Subcutaneous abdominal adipose tissue (tissue), 5 donors: ENCODE measurements at regions not wholly inside any gene's neighbourhood (a gene's known extent, or its start where the extent isn't known, plus 50 kb on each side); places are given as distances from the start of the nearest gene placed in this dataset.

Experiments
- H3K27ac ChIP-seq: one replicate; pipeline ENCODE4 v1.7.0; 2013; ENCODE audit warnings: low read depth, mild to moderate bottlenecking, inconsistent platforms, low read length, moderate library complexity
- H3K27me3 ChIP-seq, 5 donors: one replicate each; pipeline ENCODE4 v1.7.0; 2013; ENCODE audit warnings: low read length in 5 of 5, inconsistent platforms in 1 of 5; ENCODE audit not compliant: control insufficient read depth in 5 of 5, insufficient read depth in 4 of 5
- H3K36me3 ChIP-seq, 5 donors: one replicate each; pipeline ENCODE4 v1.7.0; 2013; ENCODE audit warnings: low read length in 5 of 5; ENCODE audit not compliant: control insufficient read depth in 5 of 5, insufficient read depth in 5 of 5
- H3K4me1 ChIP-seq, 5 donors: one replicate each; pipeline ENCODE4 v1.7.0; 2013; ENCODE audit warnings: low read length in 5 of 5, mild to moderate bottlenecking in 3 of 5, moderate library complexity in 1 of 5; ENCODE audit not compliant: control insufficient read depth in 5 of 5, insufficient read depth in 5 of 5
- H3K4me3 ChIP-seq, 5 donors: one replicate each; pipeline ENCODE4 v1.7.0; 2013; ENCODE audit warnings: low read length in 5 of 5, low read depth in 1 of 5
- H3K9ac ChIP-seq, 5 donors: one replicate each; pipeline ENCODE4 v1.7.0; 2013; ENCODE audit warnings: low read length in 5 of 5, mild to moderate bottlenecking in 4 of 5, moderate library complexity in 3 of 5
- H3K9me3 ChIP-seq, 5 donors: one replicate each; pipeline ENCODE4 v1.7.0; 2013; ENCODE audit warnings: low read length in 5 of 5; ENCODE audit not compliant: control insufficient read depth in 5 of 5
- donor health status: healthy.
- donor health status: healthy.
- donor health status: healthy.
- donor health status: healthy.
- donor health status: healthy.

- H3K9me3 ChIP-seq, result no peaks in the 10 kb centered on the region
- no peak overlapping the region for H3K27ac ChIP-seq
- H3K27me3 ChIP-seq, result no peaks in the 10 kb centered on the region
Observed at GRCh38 chr5:111972548-111972947, 215.6 kb upstream of the NREP start.

DNA sequence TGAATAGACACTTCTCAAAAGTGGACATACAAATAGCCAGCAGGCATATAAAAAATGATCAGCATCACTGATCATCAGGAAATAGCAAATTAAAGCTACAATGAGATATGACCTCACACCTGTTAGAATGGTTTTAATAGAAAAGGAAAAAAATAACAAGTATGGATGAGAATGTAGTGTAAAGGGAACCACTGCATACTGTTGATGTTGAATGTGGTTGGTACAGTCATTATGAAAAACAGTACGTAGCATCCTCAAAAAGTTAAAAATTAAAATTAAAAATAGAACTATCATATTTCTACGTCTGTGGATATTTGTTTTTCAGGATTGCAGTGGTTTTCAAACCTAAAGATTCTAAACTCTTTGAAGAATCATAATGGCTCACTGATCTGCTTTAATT, 215.1 kb upstream of the NREP start:
- Histone ChIP-seq H3K9me3 (no peaks in the 10 kb centered on the region), H3K27me3 (no peaks in the 10 kb centered on the region), H3K4me1 (peaks cover 3 to 31% (median 26%) of the 10 kb centered on the region in 5 donors), H3K36me3 (no peaks in the 10 kb centered on the region), H3K9ac (no peak overlapping the region), H3K4me3 (no peak overlapping the region), H3K27ac (no peak overlapping the region)

More at GRCh38 chr5:111972548-111972947, 215.6 kb upstream of the NREP start:
- Histone ChIP-seq H3K9ac (no peak overlapping the region), H3K4me3 (no peak overlapping the region), H3K4me1 (peaks cover 3 to 33% (median 26%) of the 10 kb centered on the region in 5 donors), H3K36me3 (no peaks in the 10 kb centered on the region)

DNA sequence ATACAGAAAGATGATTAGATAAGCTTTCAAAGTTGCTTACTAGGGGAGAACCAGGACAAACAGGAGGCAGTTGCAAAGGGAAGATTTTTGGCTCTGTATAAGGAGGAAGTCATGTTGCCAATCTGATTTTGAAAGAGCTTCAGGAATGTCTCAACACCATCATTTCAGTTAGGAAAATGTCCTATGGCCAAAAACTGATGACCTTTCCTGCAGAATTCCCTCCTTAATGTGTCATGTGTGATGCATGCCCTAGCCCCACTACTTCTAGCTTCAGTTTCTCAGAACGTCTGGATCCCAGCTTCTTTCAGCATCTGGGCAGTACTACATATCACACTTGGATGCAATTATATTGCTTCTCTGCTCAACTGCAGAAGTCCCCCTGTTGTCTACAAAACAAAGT, 211.5 kb upstream of the NREP start:
- Histone ChIP-seq H3K27me3 (no peaks in the 10 kb centered on the region), H3K27ac (no peak overlapping the region), H3K9me3 (no peaks in the 10 kb centered on the region), H3K9ac (no peak overlapping the region), H3K4me3 (no peak overlapping the region), H3K4me1 (peaks cover 0 to 8% (median 7%) of the 10 kb centered on the region in 5 donors), H3K36me3 (no peaks in the 10 kb centered on the region)

DNA sequence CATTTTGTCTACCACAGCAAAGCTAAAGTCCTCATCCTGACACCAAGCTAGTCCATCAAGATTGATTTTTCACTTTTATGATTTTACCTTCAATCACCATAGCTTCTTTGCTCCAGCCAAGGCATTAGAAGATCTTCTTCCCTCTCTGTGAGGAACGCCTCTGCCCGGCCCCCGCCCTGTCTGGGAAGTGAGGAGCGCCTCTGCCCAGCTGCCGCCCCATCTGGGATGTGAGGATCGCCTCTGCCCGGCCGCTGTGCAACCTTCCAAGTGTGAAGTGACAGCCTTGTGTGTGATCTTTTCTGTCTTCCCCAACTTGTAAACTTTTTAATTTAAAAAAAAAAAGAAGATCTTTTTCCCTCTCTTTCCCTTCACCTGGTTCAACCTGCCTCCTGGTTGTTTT, 210.5 kb upstream of the NREP start:
- Histone ChIP-seq H3K36me3 (no peaks in the 10 kb centered on the region), H3K4me1 (peaks cover 0 to 8% (median 7%) of the 10 kb centered on the region in 5 donors), H3K9me3 (peaks cover 0 to 4% (median 0%) of the 10 kb centered on the region in 5 donors), H3K27me3 (no peaks in the 10 kb centered on the region), H3K27ac (no peak overlapping the region), H3K4me3 (no peak overlapping the region), H3K9ac (no peak overlapping the region)

- Histone ChIP-seq H3K27ac (no peak overlapping the region), H3K27me3 (no peaks in the 10 kb centered on the region), H3K9ac (no peak overlapping the region), H3K4me1 (peaks cover 0 to 13% (median 10%) of the 10 kb centered on the region in 5 donors), H3K36me3 (no peaks in the 10 kb centered on the region), H3K4me3 (no peak overlapping the region), H3K9me3 (peaks cover 0 to 4% (median 0%) of the 10 kb centered on the region in 5 donors)
Observed at GRCh38 chr5:111966290-111966689, 209.3 kb upstream of the NREP start.

- Histone ChIP-seq H3K4me3 (no peak overlapping the region), H3K9me3 (peaks cover 0 to 4% (median 0%) of the 10 kb centered on the region in 5 donors), H3K27me3 (no peaks in the 10 kb centered on the region), H3K4me1 (peaks cover 0 to 20% (median 12%) of the 10 kb centered on the region in 5 donors), H3K36me3 (no peaks in the 10 kb centered on the region), H3K9ac (no peak overlapping the region), H3K27ac (no peak overlapping the region)
Observed at GRCh38 chr5:111963555-111963954, 206.6 kb upstream of the NREP start.

DNA sequence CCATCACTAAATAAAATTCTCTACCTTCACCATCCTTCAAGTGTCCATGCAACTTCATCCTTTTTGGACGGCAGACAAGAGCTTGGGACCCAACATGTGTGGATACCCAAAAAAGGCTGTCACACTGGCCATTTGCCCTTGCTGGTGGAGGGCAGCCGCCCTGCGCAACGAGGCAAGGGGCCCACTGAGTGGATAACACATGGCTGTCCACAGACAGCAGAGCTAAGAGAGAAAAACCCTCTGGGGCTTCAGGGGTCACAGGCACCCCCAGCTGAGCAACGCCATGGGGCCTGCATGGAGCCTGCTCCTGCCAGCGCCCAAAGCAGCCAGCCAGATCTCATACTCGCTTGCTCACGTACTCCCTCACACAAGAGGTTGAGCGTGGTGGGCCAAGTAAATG, 205.9 kb upstream of the NREP start:
- Histone ChIP-seq H3K9me3 (peaks cover 0 to 4% (median 0%) of the 10 kb centered on the region in 5 donors), H3K4me3 (no peak overlapping the region), H3K27me3 (no peaks in the 10 kb centered on the region), H3K36me3 (no peaks in the 10 kb centered on the region), H3K4me1 (peaks cover 0 to 16% (median 9%) of the 10 kb centered on the region in 5 donors), H3K27ac (no peak overlapping the region), H3K9ac (no peak overlapping the region)

DNA sequence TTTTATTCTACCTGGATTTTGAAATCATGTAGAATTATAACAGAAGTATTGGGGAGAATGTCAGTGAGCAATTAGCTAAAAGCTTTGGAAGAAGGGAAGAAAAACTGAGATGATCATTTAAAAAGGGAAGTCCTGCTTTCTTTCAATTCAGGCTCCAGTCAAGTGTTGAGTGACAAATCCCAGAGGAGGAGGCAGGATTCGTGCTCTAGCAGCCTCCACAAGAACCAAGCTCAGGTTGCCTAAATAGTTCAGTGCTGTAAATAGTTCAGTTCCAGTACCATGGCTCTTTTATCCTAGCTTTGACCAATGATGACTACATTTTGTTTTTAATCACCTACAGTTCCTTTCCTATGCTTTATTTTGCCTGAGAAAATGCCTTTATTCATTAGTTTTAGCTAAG, 204.9 kb upstream of the NREP start:
- Histone ChIP-seq H3K36me3 (no peaks in the 10 kb centered on the region), H3K9me3 (peaks cover 0 to 4% (median 0%) of the 10 kb centered on the region in 5 donors), H3K4me1 (peaks cover 0 to 16% (median 9%) of the 10 kb centered on the region in 5 donors), H3K27me3 (no peaks in the 10 kb centered on the region), H3K27ac (no peak overlapping the region), H3K4me3 (no peak overlapping the region), H3K9ac (no peak overlapping the region)

GRCh38 chr5:111960476-111961215, 203.7 kb upstream of the NREP start:
- peaks cover 0 to 4% (median 0%) of the 10 kb centered on the region in 5 donors for H3K9me3 ChIP-seq
- H3K27me3 ChIP-seq, result no peaks in the 10 kb centered on the region
- no peak overlapping the region for H3K9ac ChIP-seq
- no peaks in the 10 kb centered on the region for H3K36me3 ChIP-seq
- no peak overlapping the region for H3K4me3 ChIP-seq
- H3K27ac ChIP-seq, result peak overlapping the region; percentile 84
- H3K4me1 ChIP-seq, result peaks cover 0 to 16% (median 9%) of the 10 kb centered on the region in 5 donors

DNA sequence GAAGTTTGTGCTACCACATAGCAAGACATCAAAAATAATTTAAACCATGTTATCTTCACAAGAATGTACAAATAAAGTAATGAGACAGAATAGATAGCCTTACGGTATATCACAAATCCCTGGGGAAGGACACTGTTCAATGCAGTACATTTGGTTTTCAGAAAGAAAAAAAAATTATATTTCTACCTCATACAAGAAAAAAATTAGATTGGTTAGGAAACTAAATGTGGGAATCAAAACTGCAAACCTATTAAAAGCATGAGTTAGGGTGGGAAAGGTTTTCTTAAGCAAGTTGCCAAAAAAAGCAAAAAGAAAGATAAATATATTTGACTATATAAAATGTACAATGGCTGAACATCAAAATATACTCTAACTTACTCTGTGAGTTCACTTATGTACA, 201.9 kb upstream of the NREP start:
- peaks cover 0 to 4% (median 0%) of the 10 kb centered on the region in 5 donors for H3K9me3 ChIP-seq
- no peak overlapping the region for H3K4me3 ChIP-seq
- peaks cover 0 to 27% (median 16%) of the 10 kb centered on the region in 5 donors for H3K4me1 ChIP-seq
- no peak overlapping the region for H3K9ac ChIP-seq
- H3K27ac ChIP-seq, result no peak overlapping the region
- no peaks in the 10 kb centered on the region for H3K36me3 ChIP-seq
- no peaks in the 10 kb centered on the region for H3K27me3 ChIP-seq
